Spinal cord (tissue), 9 donors: ENCODE measurements at regions not wholly inside any gene's neighbourhood (a gene's known extent, or its start where the extent isn't known, plus 50 kb on each side); places are given as distances from the start of the nearest gene placed in this dataset.

ENCODE experiments used
- DNase-seq, 6 donors: peaks; one replicate each; pipeline versions ENCODE4 v3.0.0 to v3.0.0-alpha.2; 2013 to 2015; ENCODE audit warnings: low spot score in 6 of 6, low read depth in 4 of 6
- H3K27ac ChIP-seq: one replicate; pipeline ENCODE4 v1.5.1; 2013; ENCODE audit warnings: low read depth, low read length, control low read depth
- H3K27me3 ChIP-seq: one replicate; pipeline ENCODE4 v1.6.1; 2013; ENCODE audit warnings: low read length; ENCODE audit not compliant: control insufficient read depth, insufficient read depth
- H3K36me3 ChIP-seq: one replicate; pipeline ENCODE4 v1.6.1; 2013; ENCODE audit warnings: low read length; ENCODE audit not compliant: control insufficient read depth, insufficient read depth
- H3K4me1 ChIP-seq: one replicate; pipeline ENCODE4 v1.6.1; 2013; ENCODE audit warnings: low read length; ENCODE audit not compliant: control insufficient read depth, insufficient read depth
- H3K4me3 ChIP-seq: one replicate; pipeline ENCODE4 v1.5.1; 2013; ENCODE audit warnings: low read depth, low read length, control low read depth
- H3K9me3 ChIP-seq: one replicate; pipeline ENCODE4 v1.6.1; 2013; ENCODE audit warnings: low read length; ENCODE audit not compliant: control insufficient read depth, insufficient read depth
- WGBS: methylation state at CpG from one replicate; pipeline ENCODE4 v1.1.5; 2013; ENCODE audit warnings: missing lambda C conversion rate; ENCODE audit not compliant: insufficient coverage; 5-methylcytosine and 5-hydroxymethylcytosine counted together
- donor health status: healthy.

GRCh38 chr2:67927501-67927900, 135.3 kb downstream of the C1D start:
- H3K4me3 ChIP-seq, result no peak overlapping the region
- H3K27me3 ChIP-seq, result peaks cover 2% of the 10 kb centered on the region
- no peak overlapping the region for H3K27ac ChIP-seq
- DNase-seq, result peak in 1 of 6 donors; percentile 67
- H3K36me3 ChIP-seq, result no peaks in the 10 kb centered on the region
- peaks cover 8% of the 10 kb centered on the region for H3K4me1 ChIP-seq
- no peaks in the 10 kb centered on the region for H3K9me3 ChIP-seq
- WGBS, result no CpG with 5 or more reads among the region's 3 CpGs

- H3K4me3 ChIP-seq, result no peak overlapping the region
- peaks cover 8% of the 10 kb centered on the region for H3K4me1 ChIP-seq
- no peaks in the 10 kb centered on the region for H3K36me3 ChIP-seq
- peak in 2 of 6 donors; percentile 56 to 83 for DNase-seq
- H3K27me3 ChIP-seq, result peaks cover 2% of the 10 kb centered on the region
- no peak overlapping the region for H3K27ac ChIP-seq
- no peaks in the 10 kb centered on the region for H3K9me3 ChIP-seq
- 43% methylated on average over 1 of the region's 3 CpGs for WGBS
Observed at GRCh38 chr2:67930156-67930555, 132.6 kb downstream of the C1D start.

GRCh38 chr2:67936969-67937368, 125.8 kb downstream of the C1D start:
- Histone ChIP-seq H3K36me3 (no peaks in the 10 kb centered on the region), H3K9me3 (no peaks in the 10 kb centered on the region), H3K4me1 (peaks cover 3% of the 10 kb centered on the region), H3K27me3 (no peaks in the 10 kb centered on the region), H3K4me3 (no peak overlapping the region), H3K27ac (no peak overlapping the region)
- DNase-seq, result no peak
- WGBS, result no CpG with 5 or more reads among the region's 3 CpGs

GRCh38 chr2:67938053-67938452, 124.8 kb downstream of the C1D start:
- H3K4me3 ChIP-seq, result no peak overlapping the region
- no peaks in the 10 kb centered on the region for H3K27me3 ChIP-seq
- H3K9me3 ChIP-seq, result no peaks in the 10 kb centered on the region
- no peaks in the 10 kb centered on the region for H3K36me3 ChIP-seq
- H3K4me1 ChIP-seq, result peaks cover 3% of the 10 kb centered on the region
- WGBS, result 61% methylated on average over 2 of the region's 2 CpGs
- H3K27ac ChIP-seq, result no peak overlapping the region
- DNase-seq, result no peak

GRCh38 chr2:67945056-67945455, 117.7 kb downstream of the C1D start:
- no peak overlapping the region for H3K4me3 ChIP-seq
- WGBS, result no CpG with 5 or more reads among the region's 4 CpGs
- H3K27ac ChIP-seq, result peak overlapping the region; percentile 43
- DNase-seq, result peak in 1 of 6 donors; percentile 65
- H3K27me3 ChIP-seq, result no peaks in the 10 kb centered on the region
- H3K4me1 ChIP-seq, result peaks cover 3% of the 10 kb centered on the region
- H3K9me3 ChIP-seq, result no peaks in the 10 kb centered on the region
- no peaks in the 10 kb centered on the region for H3K36me3 ChIP-seq

- peak in 1 of 6 donors; percentile 27 for DNase-seq
- Histone ChIP-seq H3K4me3 (no peak overlapping the region), H3K4me1 (peaks cover 3% of the 10 kb centered on the region), H3K9me3 (no peaks in the 10 kb centered on the region), H3K27me3 (no peaks in the 10 kb centered on the region), H3K36me3 (no peaks in the 10 kb centered on the region), H3K27ac (peak overlapping the region; percentile 54)
- 27% methylated on average over 2 of the region's 4 CpGs for WGBS
Observed at GRCh38 chr2:67945940-67946339, 116.9 kb downstream of the C1D start.

GRCh38 chr2:67948057-67948456, 114.7 kb downstream of the C1D start:
- no peaks in the 10 kb centered on the region for H3K27me3 ChIP-seq
- no peaks in the 10 kb centered on the region for H3K9me3 ChIP-seq
- no peak overlapping the region for H3K27ac ChIP-seq
- no peaks in the 10 kb centered on the region for H3K36me3 ChIP-seq
- DNase-seq, result no peak
- no peak overlapping the region for H3K4me3 ChIP-seq
- H3K4me1 ChIP-seq, result peaks cover 3% of the 10 kb centered on the region

- no peak overlapping the region for H3K4me3 ChIP-seq
- H3K27me3 ChIP-seq, result no peaks in the 10 kb centered on the region
- WGBS, result 78% methylated on average over 2 of the region's 4 CpGs
- H3K27ac ChIP-seq, result no peak overlapping the region
- no peaks in the 10 kb centered on the region for H3K36me3 ChIP-seq
- H3K4me1 ChIP-seq, result peaks cover 3% of the 10 kb centered on the region
- H3K9me3 ChIP-seq, result no peaks in the 10 kb centered on the region
- peak in 4 of 6 donors; percentile 55 to 83 (median 71) for DNase-seq
Observed at GRCh38 chr2:67948506-67948905, 114.3 kb downstream of the C1D start.

- H3K9me3 ChIP-seq, result no peaks in the 10 kb centered on the region
- H3K4me1 ChIP-seq, result peaks cover 3% of the 10 kb centered on the region
- whole genome bisulfite sequencing, result 67% methylated on average over 1 of the region's 2 CpGs
- DNase-seq, result no peak
- no peak overlapping the region for H3K27ac ChIP-seq
- H3K36me3 ChIP-seq, result no peaks in the 10 kb centered on the region
- no peaks in the 10 kb centered on the region for H3K27me3 ChIP-seq
- no peak overlapping the region for H3K4me3 ChIP-seq
Observed at GRCh38 chr2:67950018-67950417, 112.8 kb downstream of the C1D start.

GRCh38 chr2:67950919-67951318, 111.9 kb downstream of the C1D start:
- H3K27me3 ChIP-seq, result no peaks in the 10 kb centered on the region
- peaks cover under 1% of the 10 kb centered on the region for H3K4me1 ChIP-seq
- DNase-seq, result no peak
- no peaks in the 10 kb centered on the region for H3K9me3 ChIP-seq
- no CpG with 5 or more reads among the region's 2 CpGs for WGBS
- H3K4me3 ChIP-seq, result no peak overlapping the region
- no peaks in the 10 kb centered on the region for H3K36me3 ChIP-seq
- H3K27ac ChIP-seq, result no peak overlapping the region
